BLaER1 (cell line): ENCODE measurements at regions not wholly inside any gene's neighbourhood (a gene's known extent, or its start where the extent isn't known, plus 50 kb on each side); places are given as distances from the start of the nearest gene placed in this dataset.

Source experiments
- H3K27ac ChIP-seq: shearing (Covaris generic); formaldehyde crosslinking; 2 replicates; pipeline ENCODE4 v1.8.1; 2022
- H3K27me3 ChIP-seq: shearing (Covaris generic); formaldehyde crosslinking; 2 replicates; pipeline ENCODE4 v1.8.1; 2022
- H3K36me3 ChIP-seq: shearing (Covaris generic); formaldehyde crosslinking; 2 replicates; pipeline ENCODE4 v1.8.1; 2022
- H3K4me1 ChIP-seq: shearing (Covaris generic); formaldehyde crosslinking; 2 replicates; pipeline ENCODE4 v1.8.1; 2022
- H3K4me2 ChIP-seq: shearing (Covaris generic); formaldehyde crosslinking; 2 replicates; pipeline ENCODE4 v1.8.1; 2022
- H3K4me3 ChIP-seq: shearing (Covaris generic); formaldehyde crosslinking; 2 replicates; pipeline ENCODE4 v1.8.1; 2022
- H3K9ac ChIP-seq: shearing (Covaris generic); formaldehyde crosslinking; 2 replicates; pipeline ENCODE4 v1.8.1; 2022
- H3K9me3 ChIP-seq: shearing (Covaris generic); formaldehyde crosslinking; 2 replicates; pipeline ENCODE4 v1.8.1; 2022
- H4K20me1 ChIP-seq: shearing (Covaris generic); formaldehyde crosslinking; 2 replicates; pipeline ENCODE4 v1.8.1; 2022
- Cebpa-rat ChIP-seq: shearing (Covaris generic); IDR thresholded peaks from 2 replicates; pipeline ENCODE4 v1.8.1; 2022

DNA sequence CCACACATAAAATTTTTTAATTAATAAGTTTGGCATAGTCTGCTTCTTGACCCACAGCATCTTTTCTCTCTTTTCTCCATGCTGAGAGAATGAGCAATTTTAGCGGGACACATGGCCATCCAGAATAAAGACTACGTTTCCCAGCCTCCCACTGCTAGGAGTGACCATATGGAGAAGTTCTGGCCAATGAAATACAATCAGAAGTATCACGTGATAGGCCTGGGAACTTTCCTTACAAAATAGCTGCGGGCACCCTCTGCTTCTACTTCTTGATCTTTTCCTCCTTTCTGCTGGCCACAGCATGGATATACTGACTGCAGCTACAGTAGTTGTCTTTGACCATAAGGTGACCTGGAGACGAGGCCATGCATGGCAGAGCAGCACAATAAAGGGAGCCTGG is 348.0 kb downstream of the BCOR start:
- Histone ChIP-seq H3K36me3 (no peaks in the 10 kb centered on the region), H3K9ac (no peak overlapping the region), H3K27me3 (no peaks in the 10 kb centered on the region), H4K20me1 (no peaks in the 10 kb centered on the region), H3K9me3 (no peaks in the 10 kb centered on the region), H3K4me2 (peak overlapping the region; percentile 36; the same call in 1 of the 2 replicates), H3K27ac (no peak overlapping the region), H3K4me3 (no peak overlapping the region), H3K4me1 (peaks cover 31% of the 10 kb centered on the region)
- no peak for TF ChIP-seq Cebpa-rat

DNA sequence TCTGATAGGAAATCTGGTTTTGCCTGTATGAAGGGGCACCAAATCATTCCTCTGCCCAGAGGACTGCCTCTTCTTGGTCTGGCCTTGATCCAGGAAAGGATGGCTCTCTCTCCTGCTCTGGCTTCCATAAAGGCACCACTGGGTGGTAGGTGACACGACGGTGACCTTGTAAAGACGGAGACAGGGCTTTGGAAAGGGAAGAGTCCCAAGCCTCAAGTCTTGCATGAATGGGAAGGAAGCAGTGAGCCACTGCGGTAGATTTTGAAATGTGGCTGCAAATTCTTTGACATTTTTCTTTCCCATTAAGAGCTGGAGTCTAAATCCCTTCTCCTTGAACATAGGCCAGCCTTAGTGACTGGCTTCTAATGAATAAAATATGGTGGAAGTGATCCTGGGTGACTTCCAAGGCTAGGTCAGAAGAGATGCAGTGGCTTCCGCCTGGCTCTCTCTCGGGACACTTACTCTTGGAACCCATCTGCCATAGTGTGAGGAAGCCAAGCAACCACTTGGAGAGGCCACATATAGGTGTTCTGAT is 347.4 kb downstream of the BCOR start:
- no peaks in the 10 kb centered on the region for H3K27me3 ChIP-seq
- H3K27ac ChIP-seq = no peak overlapping the region
- no peaks in the 10 kb centered on the region for H4K20me1 ChIP-seq
- no peak overlapping the region for H3K9ac ChIP-seq
- no peak overlapping the region for H3K4me3 ChIP-seq
- peak overlapping the region; percentile 36 for H3K4me2 ChIP-seq
- TF ChIP-seq Cebpa-rat = no peak
- H3K9me3 ChIP-seq = no peaks in the 10 kb centered on the region
- no peaks in the 10 kb centered on the region for H3K36me3 ChIP-seq
- H3K4me1 ChIP-seq = peaks cover 31% of the 10 kb centered on the region

DNA sequence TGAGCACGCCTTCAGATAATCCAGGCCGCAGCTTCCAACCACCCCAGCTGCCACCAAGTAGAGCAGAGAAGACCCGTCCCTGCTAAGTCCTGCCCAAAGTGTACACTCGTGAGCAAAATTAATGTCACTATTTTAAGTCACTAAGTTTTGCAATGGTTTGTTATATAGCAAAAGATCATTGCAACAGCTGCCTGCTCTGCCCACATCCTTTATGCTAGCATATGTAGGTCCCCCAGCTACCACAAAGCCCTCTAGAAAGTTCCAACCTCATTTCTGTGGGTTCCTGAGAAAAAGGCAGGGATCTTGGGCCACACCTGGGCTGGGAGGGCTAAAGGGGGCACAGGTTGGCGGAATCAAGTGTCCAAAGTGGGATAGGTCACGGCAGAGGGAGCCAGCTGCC is 346.9 kb downstream of the BCOR start:
- H3K9ac ChIP-seq = no peak overlapping the region
- no peak overlapping the region for H3K4me3 ChIP-seq
- H3K27me3 ChIP-seq = no peaks in the 10 kb centered on the region
- H3K9me3 ChIP-seq = no peaks in the 10 kb centered on the region
- H4K20me1 ChIP-seq = no peaks in the 10 kb centered on the region
- H3K4me1 ChIP-seq = peaks cover 31% of the 10 kb centered on the region
- peak overlapping the region; percentile 36 for H3K4me2 ChIP-seq
- TF ChIP-seq Cebpa-rat = no peak
- no peaks in the 10 kb centered on the region for H3K36me3 ChIP-seq
- no peak overlapping the region for H3K27ac ChIP-seq

DNA sequence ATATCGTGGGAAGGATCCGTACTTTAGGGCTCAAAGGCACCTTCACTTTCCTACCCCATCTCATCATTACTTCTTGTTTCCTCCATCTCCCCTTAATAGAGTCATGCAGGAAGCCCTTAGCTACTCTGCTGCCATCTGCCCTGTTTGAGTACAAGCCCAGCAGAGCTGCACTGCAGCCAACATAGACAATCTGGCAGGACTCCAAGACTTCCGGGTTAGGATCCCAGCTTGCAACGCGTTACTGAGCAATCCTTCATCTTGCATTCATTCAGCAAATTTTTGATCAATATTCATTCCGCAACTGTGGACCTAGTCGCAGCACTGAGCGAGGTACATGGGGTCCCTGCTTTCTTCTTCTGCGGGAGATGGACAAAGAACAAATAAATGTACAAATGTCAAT is 344.9 kb downstream of the BCOR start:
- TF ChIP-seq Cebpa-rat = no peak
- Histone ChIP-seq H3K36me3 (no peaks in the 10 kb centered on the region), H3K9me3 (no peaks in the 10 kb centered on the region), H3K4me1 (peaks cover 24% of the 10 kb centered on the region), H3K27me3 (no peaks in the 10 kb centered on the region), H3K4me3 (no peak overlapping the region), H3K4me2 (no peak overlapping the region), H4K20me1 (no peaks in the 10 kb centered on the region), H3K9ac (no peak overlapping the region), H3K27ac (no peak overlapping the region)

DNA sequence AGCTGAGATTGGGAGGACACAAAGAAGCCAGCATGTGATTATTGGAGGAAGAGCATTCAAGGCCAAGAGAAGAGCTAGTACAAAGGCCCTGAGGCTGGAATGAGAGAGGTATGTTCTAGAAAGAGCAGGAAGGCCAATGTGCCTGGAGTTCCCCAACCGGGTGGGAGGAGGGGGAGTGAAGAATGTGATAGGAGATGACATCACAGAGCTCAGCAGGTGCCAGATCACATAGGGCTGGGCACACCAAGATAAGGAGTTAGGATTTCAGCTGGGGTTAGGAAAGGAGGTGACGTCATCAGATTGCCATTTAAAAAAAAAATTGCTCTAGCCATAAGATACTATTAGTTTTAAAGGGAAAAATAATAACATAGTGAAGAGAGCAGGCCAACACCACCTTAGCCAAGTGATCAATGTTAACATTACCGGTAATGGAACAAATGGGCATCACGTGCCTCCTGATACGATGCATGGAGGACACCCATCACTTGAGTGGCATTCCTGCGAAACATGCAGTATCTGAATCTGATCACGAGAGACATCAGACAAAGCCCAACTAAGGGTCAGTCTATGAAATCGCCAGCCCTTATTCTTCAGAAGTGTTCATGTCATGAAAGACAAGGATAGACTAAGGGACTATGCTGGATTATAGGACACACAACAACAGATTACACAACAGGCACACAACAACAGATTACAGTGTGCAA is 344.3 kb downstream of the BCOR start:
- no peak overlapping the region for H3K4me3 ChIP-seq
- H3K27me3 ChIP-seq = no peaks in the 10 kb centered on the region
- no peak overlapping the region for H3K27ac ChIP-seq
- no peaks in the 10 kb centered on the region for H3K9me3 ChIP-seq
- H3K36me3 ChIP-seq = no peaks in the 10 kb centered on the region
- H3K4me1 ChIP-seq = peaks cover 24% of the 10 kb centered on the region
- no peak for TF ChIP-seq Cebpa-rat
- H3K4me2 ChIP-seq = no peak overlapping the region
- H4K20me1 ChIP-seq = no peaks in the 10 kb centered on the region
- no peak overlapping the region for H3K9ac ChIP-seq

DNA sequence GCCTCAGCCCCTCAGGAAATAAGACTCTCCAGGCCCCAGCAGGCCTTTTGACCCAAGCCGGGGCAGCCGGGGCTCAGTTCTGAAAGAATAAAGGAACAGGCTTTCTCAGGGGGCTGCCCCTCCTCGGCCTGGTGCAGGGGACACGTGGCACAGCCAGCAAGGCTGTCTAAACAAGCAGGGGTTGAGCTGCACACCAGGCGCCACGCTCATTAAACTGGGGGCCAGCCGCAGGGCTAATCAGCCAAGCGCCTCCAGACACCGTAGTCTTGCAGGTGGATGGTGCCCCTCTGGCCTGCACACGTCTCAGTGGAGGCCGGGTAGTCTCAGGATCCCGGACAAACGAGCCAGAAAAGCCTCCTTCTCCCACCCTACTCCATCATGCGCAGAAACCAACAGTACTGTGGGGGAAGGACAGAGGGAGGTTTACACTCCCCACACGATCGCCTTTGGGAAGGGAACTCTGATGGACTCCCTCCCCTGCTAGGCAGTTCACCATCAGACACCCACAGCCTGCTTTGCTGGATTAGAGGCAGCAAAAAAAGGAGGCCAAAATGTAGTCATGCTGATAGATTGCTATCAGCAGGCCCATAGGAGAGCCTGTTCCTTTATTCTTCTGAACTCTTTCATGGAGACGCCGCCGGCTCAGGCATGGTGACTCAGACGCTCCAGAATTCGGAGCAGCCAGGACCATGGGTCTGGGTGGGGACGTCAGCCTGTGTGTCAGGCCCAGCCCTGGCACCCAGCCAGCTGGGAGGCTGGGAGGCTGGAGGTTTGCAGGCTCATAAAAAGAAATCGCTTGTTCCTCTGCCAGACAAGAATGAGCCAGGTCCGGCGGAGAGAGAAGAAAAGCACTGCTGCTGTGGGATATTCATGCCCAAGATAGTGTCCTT is 342.4 kb downstream of the BCOR start:
- Histone ChIP-seq H3K27ac (no peak overlapping the region), H3K9me3 (no peaks in the 10 kb centered on the region), H4K20me1 (no peaks in the 10 kb centered on the region), H3K4me1 (peaks cover 17% of the 10 kb centered on the region), H3K4me2 (no peak overlapping the region), H3K36me3 (no peaks in the 10 kb centered on the region), H3K9ac (no peak overlapping the region), H3K27me3 (no peaks in the 10 kb centered on the region), H3K4me3 (no peak overlapping the region)
- no peak for TF ChIP-seq Cebpa-rat

DNA sequence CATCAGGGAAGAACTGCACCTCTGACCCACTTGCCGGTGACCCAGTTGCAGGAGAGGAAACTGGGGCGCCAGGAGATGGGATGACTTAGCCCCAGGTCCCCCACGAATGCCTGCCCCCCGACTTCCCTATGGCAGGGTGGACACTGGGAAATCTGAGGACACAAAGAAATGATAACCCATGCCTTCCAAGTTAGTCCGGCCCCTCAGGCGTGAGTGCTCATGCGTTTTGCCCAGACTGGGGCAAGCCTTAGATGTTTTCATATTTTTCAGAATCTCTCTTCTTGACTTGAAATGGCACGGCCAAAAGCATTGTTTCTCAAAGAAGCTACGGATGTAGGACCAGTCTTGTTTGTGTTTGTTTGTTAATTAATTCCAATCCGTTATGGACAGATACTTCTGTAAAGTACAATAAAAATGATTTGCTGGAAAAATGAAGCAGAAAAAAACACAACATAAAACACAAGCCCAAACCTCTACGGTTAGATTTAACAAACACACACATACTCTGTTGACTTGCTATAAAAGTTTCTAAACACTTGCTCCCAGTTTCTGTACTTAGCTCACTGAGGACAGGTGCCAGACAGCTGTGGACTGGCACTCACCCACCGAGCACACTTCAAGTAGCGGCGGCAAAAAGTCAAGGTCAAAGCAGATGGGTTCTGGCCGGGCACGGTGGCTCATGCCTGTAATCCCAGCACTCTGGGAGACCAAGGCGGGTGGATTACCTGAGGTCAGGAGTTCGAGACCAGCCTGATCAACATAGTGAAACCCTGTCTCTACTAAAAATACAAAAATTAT is 341.5 kb downstream of the BCOR start:
- no peak overlapping the region for H3K9ac ChIP-seq
- no peak overlapping the region for H3K4me3 ChIP-seq
- H3K9me3 ChIP-seq = no peaks in the 10 kb centered on the region
- H3K27ac ChIP-seq = no peak overlapping the region
- peaks cover 11% of the 10 kb centered on the region for H3K4me1 ChIP-seq
- H3K36me3 ChIP-seq = no peaks in the 10 kb centered on the region
- no peak for TF ChIP-seq Cebpa-rat
- H3K27me3 ChIP-seq = no peaks in the 10 kb centered on the region
- H3K4me2 ChIP-seq = no peak overlapping the region
- H4K20me1 ChIP-seq = no peaks in the 10 kb centered on the region

DNA sequence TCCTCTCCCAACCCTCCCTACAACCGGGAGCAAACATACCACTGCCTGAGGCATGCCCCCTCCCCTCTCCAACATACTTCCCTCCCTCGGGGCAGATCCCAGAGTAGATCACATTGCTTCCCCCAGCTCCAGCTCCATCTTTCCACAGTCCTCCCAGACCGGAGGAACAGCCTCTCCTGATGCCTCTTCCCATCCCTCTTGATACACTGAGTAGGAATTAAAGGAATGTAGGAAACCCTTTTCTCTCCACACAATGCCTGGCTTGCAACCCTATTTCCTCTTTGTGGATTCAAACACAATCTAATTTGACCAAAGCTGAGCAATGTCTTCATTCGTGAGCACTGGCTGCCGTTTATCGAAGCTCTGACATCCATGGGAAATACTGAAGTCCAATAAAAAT is 339.8 kb downstream of the BCOR start:
- Histone ChIP-seq H3K4me1 (peaks cover 8% of the 10 kb centered on the region), H3K27ac (no peak overlapping the region), H3K9ac (no peak overlapping the region)

DNA sequence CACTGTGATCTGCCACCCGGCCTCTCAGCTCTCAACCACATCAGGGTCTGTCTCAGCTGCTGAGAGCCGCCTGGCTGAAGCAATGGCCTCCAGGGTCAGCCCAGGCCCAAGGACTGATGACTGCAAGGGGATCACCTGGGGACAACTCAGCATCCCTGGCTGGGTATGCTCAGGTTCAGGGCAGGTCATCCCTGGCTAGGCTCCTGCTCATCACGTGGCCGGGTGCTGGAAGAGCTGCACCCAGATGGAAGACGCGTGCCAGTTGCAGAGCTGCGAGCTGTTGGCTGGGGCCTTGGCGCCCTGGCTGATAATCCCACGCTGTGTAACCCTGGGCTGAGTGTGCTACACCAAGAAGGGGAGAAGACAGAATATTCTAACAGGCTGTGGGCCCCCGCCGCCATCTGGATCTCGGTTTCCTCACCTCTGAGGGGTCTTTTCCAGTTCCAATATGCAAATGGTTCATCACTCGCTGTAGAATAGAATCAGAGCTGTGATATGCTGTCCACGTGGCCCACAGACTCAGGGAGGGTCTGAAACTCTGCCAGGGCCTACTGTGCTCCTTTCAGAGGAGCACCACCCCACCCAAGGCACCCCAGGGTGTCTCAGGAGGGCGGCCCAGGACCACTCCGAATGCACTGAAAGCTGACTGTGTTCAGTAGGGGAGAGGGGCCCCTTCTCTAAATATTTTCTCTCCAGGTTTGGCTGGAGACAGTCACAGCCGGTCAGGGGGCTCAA is 338.8 kb downstream of the BCOR start:
- no peaks in the 10 kb centered on the region for H3K27me3 ChIP-seq
- H3K4me3 ChIP-seq = no peak overlapping the region
- H4K20me1 ChIP-seq = no peaks in the 10 kb centered on the region
- H3K4me1 ChIP-seq = peaks cover 8% of the 10 kb centered on the region
- no peaks in the 10 kb centered on the region for H3K36me3 ChIP-seq
- no peak overlapping the region for H3K27ac ChIP-seq
- H3K4me2 ChIP-seq = no peak overlapping the region
- no peaks in the 10 kb centered on the region for H3K9me3 ChIP-seq
- TF ChIP-seq Cebpa-rat = no peak
- no peak overlapping the region for H3K9ac ChIP-seq

More for the DNA sequence above, 339.8 kb downstream of the BCOR start:
- no peaks in the 10 kb centered on the region for H3K36me3 ChIP-seq
- H3K4me2 ChIP-seq = no peak overlapping the region
- no peaks in the 10 kb centered on the region for H4K20me1 ChIP-seq
- no peak for TF ChIP-seq Cebpa-rat
- H3K4me3 ChIP-seq = no peak overlapping the region
- H3K27me3 ChIP-seq = no peaks in the 10 kb centered on the region
- H3K9me3 ChIP-seq = no peaks in the 10 kb centered on the region
